HEK293 (cell line): ENCODE measurements at regions not wholly inside any gene's neighbourhood (a gene's known extent, or its start where the extent isn't known, plus 50 kb on each side); places are given as distances from the start of the nearest gene placed in this dataset.

ENCODE experiments used
- ZEB2 ChIP-seq: fragments of 450-650 bp; formaldehyde crosslinking; IDR thresholded peaks from 2 replicates; pipeline ENCODE4 v1.5.1; 2016; ENCODE audit warnings: missing biosample characterization, missing genetic modification characterization
- ZNF174 ChIP-seq: fragments of 450-650 bp; formaldehyde crosslinking; IDR thresholded peaks from 2 replicates; pipeline ENCODE4 v1.5.0; 2017; ENCODE audit warnings: missing biosample characterization, mild to moderate bottlenecking, missing genetic modification characterization
- ZNF558 ChIP-seq: fragments of 450-650 bp; formaldehyde crosslinking; IDR thresholded peaks from 2 replicates; pipeline ENCODE4 v1.5.1; 2016; ENCODE audit warnings: missing biosample characterization, missing genetic modification characterization
- ZNF768 ChIP-seq: fragments of 450-650 bp; formaldehyde crosslinking; IDR thresholded peaks from 2 replicates; pipeline ENCODE4 v1.5.1; 2018; ENCODE audit warnings: missing biosample characterization, mild to moderate bottlenecking, missing genetic modification characterization

DNA sequence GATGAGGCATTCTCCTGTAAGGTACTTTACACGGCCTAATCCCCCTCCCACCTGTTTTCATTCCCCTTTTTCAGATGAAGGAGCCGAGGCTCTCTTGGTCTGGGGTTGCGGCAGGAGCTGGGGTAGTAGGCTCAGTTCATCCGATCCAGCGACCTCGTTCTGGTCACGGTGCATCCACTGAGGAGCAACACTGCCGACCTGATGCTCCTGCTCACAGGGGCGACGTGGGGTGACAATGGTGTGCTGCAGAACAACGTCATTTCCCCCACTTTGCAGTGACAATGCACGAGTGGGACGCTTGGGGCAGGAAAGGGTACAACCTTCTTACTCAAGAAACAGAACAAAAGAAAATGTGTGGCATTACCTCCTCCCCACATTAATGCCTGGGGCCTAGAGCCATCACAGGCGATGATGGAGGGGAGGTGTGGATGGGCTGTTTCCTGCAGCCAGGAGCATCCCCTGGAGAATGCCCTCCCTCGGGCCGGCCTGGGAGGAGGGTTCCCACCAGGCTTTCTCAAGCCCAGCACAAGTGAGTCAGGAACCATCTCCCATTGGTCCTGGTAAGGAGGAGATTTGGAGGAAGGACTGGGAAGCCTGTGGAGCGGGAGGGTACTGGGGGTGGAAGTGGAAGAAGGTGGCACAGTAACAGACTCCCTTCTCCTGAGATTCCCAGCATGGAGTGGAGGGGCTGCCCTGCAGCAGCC, 125.6 kb downstream of the SPATA19 start:
- TF ChIP-seq ZEB2 (tag by site-specific recombination) (no peak), ZNF768 (tag by site-specific recombination) (no peak), ZNF174 (tag by site-specific recombination) (no peak), ZNF558 (no peak)
